GM12878 (cell line): ENCODE measurements at regions not wholly inside any gene's neighbourhood (a gene's known extent, or its start where the extent isn't known, plus 50 kb on each side); places are given as distances from the start of the nearest gene placed in this dataset.

Experiments
- ATAC-seq: fragments of 200-7000 bp; cut with Tn5 transposase; 3 replicates; pipeline ENCODE4 v1.9.1; 2020; ENCODE audit warnings: mild to moderate bottlenecking, moderate library complexity
- BruUV-seq: library from RNA; stranded (reverse); fragments of 400-500 nt; replicated peaks from 2 replicates; lab custom pipeline; 2021; lab: Mats Ljungman, UMichigan
- CTCF ChIA-PET: fragments of 300-600 bp; sonication (Branson Sonifier 250); formaldehyde crosslinking; extraction: SDS; loops from one replicate; lab custom pipeline; 2021; ENCODE audit warnings: inconsistent platforms; lab: Yijun Ruan, JAX
- POLR2A ChIA-PET: fragments of 350-600 bp; formaldehyde crosslinking; extraction: SDS; loops from one replicate; lab custom pipeline; 2021; ENCODE audit warnings: inconsistent platforms; lab: Charles Lee
- RAD21 ChIA-PET: fragments of 300-600 bp; sonication (Branson Sonifier 250); formaldehyde crosslinking; loops from one replicate; lab custom pipeline; 2023; ENCODE audit warnings: antibody characterized with exemption; ENCODE audit not compliant: unreplicated experiment; lab: Charles Lee
- SMC1A ChIA-PET: fragments of 300-600 bp; sonication (Branson Sonifier 250); formaldehyde crosslinking; loops from one replicate; lab custom pipeline; 2023; ENCODE audit not compliant: unreplicated experiment, uncharacterized antibody; lab: Charles Lee
- DNase-seq: peaks from one replicate; pipeline ENCODE4 v3.0.0-alpha.2; 2011; ENCODE audit warnings: low read depth, low spot score
- FAIRE-seq: peaks from 3 replicates; lab custom pipeline; 2011; peaks lifted over from hg19 to GRCh38; lab: Jason Lieb, UNC
- H2AFZ ChIP-seq: 2 replicates; pipeline ENCODE4 v1.6.0; 2011; ENCODE audit warnings: low read depth, low read length, control low read depth; ENCODE audit not compliant: control insufficient read depth
- H3K27ac ChIP-seq: 2 replicates; pipeline ENCODE4 v1.5.1; 2011; ENCODE audit warnings: control low read depth; ENCODE audit not compliant: control insufficient read depth, insufficient read depth
- H3K27me3 ChIP-seq, 2 experiments: replicated peaks in 1 of 2; 2 replicates each; pipeline versions ENCODE4 v1.6.0 to v1.6.1; 2011; ENCODE audit warnings: low read length in 1 of 2; ENCODE audit not compliant: control insufficient read depth in 2 of 2, insufficient read depth in 2 of 2
- H3K36me3 ChIP-seq, 2 experiments: 2 replicates each; pipeline ENCODE4 v1.5.1; 2011; ENCODE audit warnings: low read length in 1 of 2; ENCODE audit not compliant: control insufficient read depth in 2 of 2, insufficient read depth in 2 of 2
- H3K4me1 ChIP-seq: 2 replicates; pipeline ENCODE4 v1.6.1; 2011; ENCODE audit warnings: mild to moderate bottlenecking, low read length, moderate library complexity, mixed read lengths; ENCODE audit not compliant: control insufficient read depth, insufficient read depth
- H3K4me2 ChIP-seq: 2 replicates; pipeline ENCODE4 v1.6.0; 2011; ENCODE audit warnings: control low read depth; ENCODE audit not compliant: control insufficient read depth, insufficient read depth
- H3K4me3 ChIP-seq: fragments of 200-600 bp; sonication (generic); 2 replicates; pipeline ENCODE4 v1.5.1; 2016
- H3K79me2 ChIP-seq: 2 replicates; pipeline ENCODE4 v1.6.0; 2011; ENCODE audit warnings: low read length; ENCODE audit not compliant: control insufficient read depth, insufficient read depth
- H3K9ac ChIP-seq: 2 replicates; pipeline ENCODE4 v1.8.0; 2011; ENCODE audit warnings: low read length, control low read depth, mixed read lengths; ENCODE audit not compliant: control insufficient read depth, insufficient read depth
- H3K9me3 ChIP-seq: replicated peaks from 3 replicates; pipeline ENCODE4 v1.5.1; 2011; ENCODE audit warnings: mild to moderate bottlenecking, low read length; ENCODE audit not compliant: control insufficient read depth, insufficient read depth
- H4K20me1 ChIP-seq: 2 replicates; pipeline ENCODE4 v1.6.0; 2011; ENCODE audit not compliant: control insufficient read depth, insufficient read depth
- CBX5 ChIP-seq: sonication (generic); IDR thresholded peaks from 2 replicates; pipeline ENCODE4 v1.6.1; 2016; ENCODE audit warnings: low read depth, moderate library complexity, mild to moderate bottlenecking, inconsistent platforms
- CHD4 ChIP-seq: fragments of 200-600 bp; sonication (generic); IDR thresholded peaks from 2 replicates; pipeline ENCODE4 v1.6.1; 2016; ENCODE audit warnings: mild to moderate bottlenecking
- EP300 ChIP-seq, 2 experiments: fragments of 150-350 bp in 1 of 2; IDR thresholded peaks; 2 replicates each; pipeline ENCODE4 v1.6.1; 2011 to 2012; ENCODE audit warnings: low read depth in 2 of 2, low read length in 2 of 2, borderline replicate concordance in 1 of 2, improper control_type of control experiment in 1 of 2, inconsistent platforms in 1 of 2; ENCODE audit not compliant: control insufficient read depth in 1 of 2
- JUNB ChIP-seq: IDR thresholded peaks from 2 replicates; pipeline ENCODE4 v1.6.1; 2016; ENCODE audit warnings: antibody characterized with exemption, mild to moderate bottlenecking
- NFYA ChIP-seq: IDR thresholded peaks from 2 replicates; pipeline ENCODE4 v1.6.1; 2011; ENCODE audit warnings: low read depth, mild to moderate bottlenecking, low read length, improper control_type of control experiment, borderline replicate concordance
- SUPT20H ChIP-seq: IDR thresholded peaks from 2 replicates; pipeline ENCODE4 v1.6.1; 2011; ENCODE audit warnings: low read depth, mild to moderate bottlenecking, low read length, moderate library complexity, borderline replicate concordance; ENCODE audit not compliant: control insufficient read depth
- ZBED1 ChIP-seq: IDR thresholded peaks from 2 replicates; pipeline ENCODE4 v1.6.1; 2016; ENCODE audit warnings: borderline replicate concordance
- ZNF217 ChIP-seq: fragments of 450-650 bp; IDR thresholded peaks from 2 replicates; pipeline ENCODE4 v1.6.1; 2017; ENCODE audit warnings: antibody characterized with exemption, mild to moderate bottlenecking
- ZNF24 ChIP-seq: fragments of 450-650 bp; IDR thresholded peaks from 2 replicates; pipeline ENCODE4 v1.6.1; 2017; ENCODE audit warnings: antibody characterized with exemption, mild to moderate bottlenecking
- WGBS: methylation state at CpG from one replicate; pipeline ENCODE4 v1.1.6; 2016; ENCODE audit warnings: low lambda C conversion rate; ENCODE audit not compliant: insufficient replicate concordance, insufficient coverage; ENCODE audit errors: missing lambda C conversion rate; 5-methylcytosine and 5-hydroxymethylcytosine counted together
- in situ Hi-C: fragments of 300-500 bp; cut with MboI; formaldehyde crosslinking; loops from 9 replicates; pipeline ENCODE4 v1.14.3; 2018; ENCODE audit warnings: mixed read lengths
- intact Hi-C: fragments of 100-400 bp; cut with micrococcal nuclease; formaldehyde crosslinking; loops from one replicate; pipeline ENCODE4 v1.14.2; 2022; ENCODE audit not compliant: unreplicated experiment
- TF ChIP-seq, protein P1 (sequence below), 3 experiments: IDR thresholded peaks in 2 of 3; conservative IDR thresholded peaks in 1 of 3; 2 replicates each; pipeline ENCODE4 v1.5.1; 2011; ENCODE audit warnings: low read depth in 3 of 3, low read length in 3 of 3, mild to moderate bottlenecking in 3 of 3, control low read depth in 2 of 3, moderate library complexity in 2 of 3, inconsistent platforms in 1 of 3, mixed read lengths in 1 of 3; ENCODE audit not compliant: control insufficient read depth in 2 of 3, insufficient read depth in 1 of 3; ENCODE audit errors: extremely low read depth in 1 of 3
- TF ChIP-seq, protein P2 (sequence below): fragments of 450-650 bp; IDR thresholded peaks from 2 replicates; pipeline ENCODE4 v1.6.1; 2017; ENCODE audit warnings: mild to moderate bottlenecking, moderate library complexity
- TF ChIP-seq, protein P3 (sequence below): IDR thresholded peaks from 2 replicates; pipeline ENCODE4 v1.6.1; 2011; ENCODE audit warnings: borderline replicate concordance, low read depth, mild to moderate bottlenecking, moderate library complexity, mixed read lengths, low read length; ENCODE audit not compliant: insufficient read depth; ENCODE audit errors: extremely low read length

DNA sequence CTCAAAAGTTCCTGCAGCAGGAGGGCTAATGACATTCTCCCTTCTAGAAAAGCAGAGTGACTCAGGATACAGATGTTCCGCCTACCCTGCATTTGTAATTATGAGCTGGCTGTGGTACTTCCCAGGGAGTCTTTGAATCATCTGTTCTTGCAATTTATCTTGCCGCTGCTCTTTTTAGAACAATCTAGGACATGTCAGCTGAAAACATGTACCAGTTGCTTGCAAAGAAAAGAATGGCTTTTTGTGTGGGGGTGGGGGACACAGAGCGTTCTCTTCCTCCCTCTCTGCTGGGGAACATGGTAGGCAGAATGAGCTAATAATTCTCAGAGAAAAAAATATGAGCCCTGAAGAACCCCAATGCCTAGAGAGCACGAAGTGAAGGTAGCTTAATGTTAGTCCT, 51.7 kb upstream of the TUT7 start:
- no peak for DNase-seq
- no peak overlapping the region for H3K4me2 ChIP-seq
- CTCF ChIA-PET = interaction anchor here (0.7 to 4.0 kb wide), 3 partner anchors 10 to 204 kb away, joined by 3 to 38 read pairs (median 4); no protein-coding TSS in a partner anchor

More for the DNA sequence above, 51.7 kb upstream of the TUT7 start:
- Histone ChIP-seq H3K36me3 (no peaks in the 10 kb centered on the region), H3K4me3 (no peak overlapping the region), H4K20me1 (no peaks in the 10 kb centered on the region), H3K27ac (no peak overlapping the region), H3K27me3 (no peaks in the 10 kb centered on the region; a peak in 1 of 4 replicates), H3K9ac (no peak overlapping the region), H3K4me1 (no peaks in the 10 kb centered on the region), H3K79me2 (no peaks in the 10 kb centered on the region), H2AFZ (no peak overlapping the region)
- no TSS peak for BruUV-seq
- 3% methylated on average over 4 of the region's 4 CpGs for WGBS
- ATAC-seq = peak; percentile 38; the same call in 2 of the 3 replicates
- in situ Hi-C loops = no loop called here
- RAD21 ChIA-PET = no interaction called here
- POLR2A ChIA-PET = interaction anchor here (0.8 kb wide), 1 partner anchor 68 kb away, joined by 3 read pairs; no protein-coding TSS in a partner anchor
- intact Hi-C loops = no loop called here
- SMC1A ChIA-PET = interaction anchor here (1.0 to 1.7 kb wide), 5 partner anchors 8 to 204 kb away, joined by 3 to 5 read pairs (median 4); no protein-coding TSS in a partner anchor
- TF ChIP-seq ZNF24 (no peak), CBX5 (no peak), CHD4 (no peak), SUPT20H (no peak), NFYA (no peak), JUNB (no peak), ZBED1 (no peak), ZNF217 (no peak), EP300 (IDR thresholded peaks at IDR 0.05; ENCODE audit: borderline replicate concordance in 1 of 2, control insufficient read depth in 1 of 2, low read depth in 2 of 2, low read length in 2 of 2) (no peak)
- TF ChIP-seq, protein P1, sequence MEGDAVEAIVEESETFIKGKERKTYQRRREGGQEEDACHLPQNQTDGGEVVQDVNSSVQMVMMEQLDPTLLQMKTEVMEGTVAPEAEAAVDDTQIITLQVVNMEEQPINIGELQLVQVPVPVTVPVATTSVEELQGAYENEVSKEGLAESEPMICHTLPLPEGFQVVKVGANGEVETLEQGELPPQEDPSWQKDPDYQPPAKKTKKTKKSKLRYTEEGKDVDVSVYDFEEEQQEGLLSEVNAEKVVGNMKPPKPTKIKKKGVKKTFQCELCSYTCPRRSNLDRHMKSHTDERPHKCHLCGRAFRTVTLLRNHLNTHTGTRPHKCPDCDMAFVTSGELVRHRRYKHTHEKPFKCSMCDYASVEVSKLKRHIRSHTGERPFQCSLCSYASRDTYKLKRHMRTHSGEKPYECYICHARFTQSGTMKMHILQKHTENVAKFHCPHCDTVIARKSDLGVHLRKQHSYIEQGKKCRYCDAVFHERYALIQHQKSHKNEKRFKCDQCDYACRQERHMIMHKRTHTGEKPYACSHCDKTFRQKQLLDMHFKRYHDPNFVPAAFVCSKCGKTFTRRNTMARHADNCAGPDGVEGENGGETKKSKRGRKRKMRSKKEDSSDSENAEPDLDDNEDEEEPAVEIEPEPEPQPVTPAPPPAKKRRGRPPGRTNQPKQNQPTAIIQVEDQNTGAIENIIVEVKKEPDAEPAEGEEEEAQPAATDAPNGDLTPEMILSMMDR (IDR thresholded peaks at IDR 0.05 in 2 of 3, conservative IDR thresholded peaks at IDR 0.05 in 1 of 3; ENCODE audit: control insufficient read depth in 2 of 3, extremely low read depth in 1 of 3, insufficient read depth in 1 of 3, low read depth in 3 of 3, low read length in 3 of 3) = no peak
- TF ChIP-seq, protein P2, sequence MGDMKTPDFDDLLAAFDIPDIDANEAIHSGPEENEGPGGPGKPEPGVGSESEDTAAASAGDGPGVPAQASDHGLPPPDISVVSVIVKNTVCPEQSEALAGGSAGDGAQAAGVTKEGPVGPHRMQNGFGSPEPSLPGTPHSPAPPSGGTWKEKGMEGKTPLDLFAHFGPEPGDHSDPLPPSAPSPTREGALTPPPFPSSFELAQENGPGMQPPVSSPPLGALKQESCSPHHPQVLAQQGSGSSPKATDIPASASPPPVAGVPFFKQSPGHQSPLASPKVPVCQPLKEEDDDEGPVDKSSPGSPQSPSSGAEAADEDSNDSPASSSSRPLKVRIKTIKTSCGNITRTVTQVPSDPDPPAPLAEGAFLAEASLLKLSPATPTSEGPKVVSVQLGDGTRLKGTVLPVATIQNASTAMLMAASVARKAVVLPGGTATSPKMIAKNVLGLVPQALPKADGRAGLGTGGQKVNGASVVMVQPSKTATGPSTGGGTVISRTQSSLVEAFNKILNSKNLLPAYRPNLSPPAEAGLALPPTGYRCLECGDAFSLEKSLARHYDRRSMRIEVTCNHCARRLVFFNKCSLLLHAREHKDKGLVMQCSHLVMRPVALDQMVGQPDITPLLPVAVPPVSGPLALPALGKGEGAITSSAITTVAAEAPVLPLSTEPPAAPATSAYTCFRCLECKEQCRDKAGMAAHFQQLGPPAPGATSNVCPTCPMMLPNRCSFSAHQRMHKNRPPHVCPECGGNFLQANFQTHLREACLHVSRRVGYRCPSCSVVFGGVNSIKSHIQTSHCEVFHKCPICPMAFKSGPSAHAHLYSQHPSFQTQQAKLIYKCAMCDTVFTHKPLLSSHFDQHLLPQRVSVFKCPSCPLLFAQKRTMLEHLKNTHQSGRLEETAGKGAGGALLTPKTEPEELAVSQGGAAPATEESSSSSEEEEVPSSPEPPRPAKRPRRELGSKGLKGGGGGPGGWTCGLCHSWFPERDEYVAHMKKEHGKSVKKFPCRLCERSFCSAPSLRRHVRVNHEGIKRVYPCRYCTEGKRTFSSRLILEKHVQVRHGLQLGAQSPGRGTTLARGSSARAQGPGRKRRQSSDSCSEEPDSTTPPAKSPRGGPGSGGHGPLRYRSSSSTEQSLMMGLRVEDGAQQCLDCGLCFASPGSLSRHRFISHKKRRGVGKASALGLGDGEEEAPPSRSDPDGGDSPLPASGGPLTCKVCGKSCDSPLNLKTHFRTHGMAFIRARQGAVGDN = no peak
- TF ChIP-seq, protein P3, sequence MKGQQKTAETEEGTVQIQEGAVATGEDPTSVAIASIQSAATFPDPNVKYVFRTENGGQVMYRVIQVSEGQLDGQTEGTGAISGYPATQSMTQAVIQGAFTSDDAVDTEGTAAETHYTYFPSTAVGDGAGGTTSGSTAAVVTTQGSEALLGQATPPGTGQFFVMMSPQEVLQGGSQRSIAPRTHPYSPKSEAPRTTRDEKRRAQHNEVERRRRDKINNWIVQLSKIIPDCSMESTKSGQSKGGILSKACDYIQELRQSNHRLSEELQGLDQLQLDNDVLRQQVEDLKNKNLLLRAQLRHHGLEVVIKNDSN = no peak
- TF ChIP-seq, all 136 proteins: peak for 0
- no peak for FAIRE-seq
- H3K9me3 ChIP-seq = no peaks in the 10 kb centered on the region
